WTC11 (cell line): ENCODE measurements at regions not wholly inside any gene's neighbourhood (a gene's known extent, or its start where the extent isn't known, plus 50 kb on each side); places are given as distances from the start of the nearest gene placed in this dataset.

Source experiments
- ATAC-seq: fragments of 200-7000 bp; cut with Tn5 transposase; 2 replicates; pipeline ENCODE4 v1.10.0; 2021; ENCODE audit warnings: mild to moderate bottlenecking, moderate library complexity
- CTCF ChIA-PET: fragments of 300-600 bp; sonication (Branson Sonifier 250); formaldehyde crosslinking; loops from one replicate; lab custom pipeline; 2021; ENCODE audit warnings: antibody characterized with exemption; lab: Charles Lee
- POLR2A ChIA-PET: fragments of 350-600 bp; sonication (Branson Sonifier 250); formaldehyde crosslinking; loops from one replicate; lab custom pipeline; 2021; ENCODE audit warnings: antibody characterized with exemption; lab: Charles Lee
- DNase-seq: peaks from one replicate; pipeline ENCODE4 v3.0.0; 2021; ENCODE audit warnings: low spot score
- H3K27ac Mint-ChIP-seq: 2 replicates; pipeline ENCODE4 v1.8.0; 2021; ENCODE audit warnings: mixed read lengths
- H3K27me3 Mint-ChIP-seq: 2 replicates; pipeline ENCODE4 v1.8.0; 2021; ENCODE audit warnings: low read depth, mild to moderate bottlenecking, moderate library complexity, mixed read lengths
- H3K36me3 Mint-ChIP-seq: 2 replicates; pipeline ENCODE4 v1.8.0; 2021; ENCODE audit warnings: mixed read lengths
- H3K4me1 Mint-ChIP-seq: 2 replicates; pipeline ENCODE4 v1.8.0; 2022; ENCODE audit warnings: mixed read lengths
- H3K4me3 Mint-ChIP-seq: 2 replicates; pipeline ENCODE4 v1.8.0; 2021; ENCODE audit warnings: mild to moderate bottlenecking, moderate library complexity, mixed read lengths
- H3K9me3 Mint-ChIP-seq: 2 replicates; pipeline ENCODE4 v1.8.0; 2021; ENCODE audit warnings: mixed read lengths
- ATF1 ChIP-seq: sonication (generic); formaldehyde crosslinking; IDR thresholded peaks from 2 replicates; pipeline ENCODE4 v1.8.1; 2023; ENCODE audit warnings: mild to moderate bottlenecking, moderate library complexity, missing genetic modification reagents
- ATF6 ChIP-seq: sonication (generic); formaldehyde crosslinking; IDR thresholded peaks from 2 replicates; pipeline ENCODE4 v1.8.1; 2023; ENCODE audit warnings: mild to moderate bottlenecking, missing genetic modification reagents
- CBFB ChIP-seq: sonication (generic); formaldehyde crosslinking; IDR thresholded peaks from 2 replicates; pipeline ENCODE4 v1.8.1; 2022; ENCODE audit warnings: mild to moderate bottlenecking, low read depth, missing genetic modification reagents
- CDX4 ChIP-seq: fragments of 250-450 bp; sonication (Bioruptor Pico); IDR thresholded peaks from 2 replicates; pipeline ENCODE4 v1.9.0; 2021; ENCODE audit warnings: moderate library complexity, mild to moderate bottlenecking, inconsistent platforms, borderline replicate concordance
- CTCF ChIP-seq: fragments of 200-600 bp; IDR thresholded peaks from 2 replicates; pipeline ENCODE4 v1.8.0; 2022; ENCODE audit warnings: antibody characterized with exemption
- E2F5 ChIP-seq: sonication (generic); formaldehyde crosslinking; IDR thresholded peaks from 2 replicates; pipeline ENCODE4 v1.8.1; 2022; ENCODE audit warnings: mild to moderate bottlenecking, moderate library complexity, missing genetic modification reagents
- ELF4 ChIP-seq: sonication (generic); formaldehyde crosslinking; IDR thresholded peaks from 2 replicates; pipeline ENCODE4 v1.8.1; 2022; ENCODE audit warnings: low read depth, mild to moderate bottlenecking, moderate library complexity, missing genetic modification reagents
- GRHL2 ChIP-seq: fragments of 250-450 bp; sonication (Bioruptor Pico); IDR thresholded peaks from 2 replicates; pipeline ENCODE4 v1.8.0; 2022; ENCODE audit warnings: mild to moderate bottlenecking, moderate library complexity; ENCODE audit not compliant: insufficient replicate concordance, severe bottlenecking
- MYBL2 ChIP-seq: sonication (generic); formaldehyde crosslinking; IDR thresholded peaks from 2 replicates; pipeline ENCODE4 v1.8.1; 2023; ENCODE audit warnings: mild to moderate bottlenecking, moderate library complexity, missing genetic modification reagents
- NR2C2 ChIP-seq: sonication (generic); formaldehyde crosslinking; IDR thresholded peaks from 2 replicates; pipeline ENCODE4 v1.8.0; 2022; ENCODE audit warnings: mild to moderate bottlenecking, missing genetic modification reagents
- OVOL2 ChIP-seq: fragments of 250-450 bp; sonication (Bioruptor Pico); IDR thresholded peaks from 2 replicates; pipeline ENCODE4 v1.9.0; 2021; ENCODE audit warnings: mild to moderate bottlenecking, borderline replicate concordance
- SP1 ChIP-seq: sonication (generic); formaldehyde crosslinking; conservative IDR thresholded peaks from 2 replicates; pipeline ENCODE4 v1.8.1; 2022; ENCODE audit warnings: missing genetic modification reagents
- ZNF281 ChIP-seq: sonication (generic); formaldehyde crosslinking; IDR thresholded peaks from 2 replicates; pipeline ENCODE4 v1.8.0; 2023; ENCODE audit warnings: mild to moderate bottlenecking, missing genetic modification reagents
- TF ChIP-seq, protein P1 (sequence below): sonication (generic); formaldehyde crosslinking; IDR thresholded peaks from 2 replicates; pipeline ENCODE4 v1.8.0; 2022; ENCODE audit warnings: mild to moderate bottlenecking, missing genetic modification reagents
- TF ChIP-seq, protein P2 (sequence below): fragments of 250-450 bp; sonication (Bioruptor Pico); conservative IDR thresholded peaks from 2 replicates; pipeline ENCODE4 v1.9.0; 2021; ENCODE audit warnings: mild to moderate bottlenecking
- TF ChIP-seq, protein P3 (sequence below): sonication (generic); formaldehyde crosslinking; IDR thresholded peaks from 2 replicates; pipeline ENCODE4 v1.8.1; 2023; ENCODE audit warnings: mild to moderate bottlenecking, missing genetic modification reagents, moderate library complexity

DNA sequence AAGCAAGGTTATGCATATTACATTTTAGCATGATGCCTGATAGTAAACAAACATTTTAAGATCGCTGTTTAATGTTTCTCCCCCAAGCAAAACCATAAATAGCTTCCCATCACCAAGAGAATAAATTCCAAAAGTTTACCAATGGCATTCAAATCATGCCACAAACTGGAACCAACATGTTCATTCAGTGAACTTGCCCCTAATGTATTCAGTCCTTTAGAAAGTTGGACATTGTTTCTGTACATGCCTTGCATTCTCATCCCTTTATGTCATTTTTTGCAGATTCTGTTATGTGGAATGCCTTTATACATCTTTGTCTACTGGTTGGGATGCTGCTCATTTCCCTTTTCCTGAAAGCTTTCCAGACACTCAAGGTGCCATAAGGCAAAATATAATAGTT lies 105.5 kb downstream of the PYDC2 start:
- Mint-ChIP-seq H3K4me3 (no peak overlapping the region), H3K27me3 (no peaks in the 10 kb centered on the region), H3K4me1 (peaks cover 23% of the 10 kb centered on the region), H3K27ac (no peak overlapping the region), H3K36me3 (peaks cover 4% of the 10 kb centered on the region; the same call in 1 of the 2 replicates), H3K9me3 (peaks cover 13% of the 10 kb centered on the region)
- TF ChIP-seq CBFB (CRISPR knock-in tag) (no peak), CDX4 (CRISPR knock-in tag) (no peak), ZNF281 (CRISPR knock-in tag) (no peak), MYBL2 (no peak), CTCF (no peak), ELF4 (CRISPR knock-in tag) (no peak), GRHL2 (CRISPR knock-in tag) (no peak), SP1 (CRISPR knock-in tag) (no peak), ATF1 (CRISPR knock-in tag) (no peak), ATF6 (CRISPR knock-in tag) (no peak), E2F5 (CRISPR knock-in tag) (no peak), NR2C2 (CRISPR knock-in tag) (no peak), OVOL2 (CRISPR knock-in tag) (no peak)
- TF ChIP-seq, protein P1, sequence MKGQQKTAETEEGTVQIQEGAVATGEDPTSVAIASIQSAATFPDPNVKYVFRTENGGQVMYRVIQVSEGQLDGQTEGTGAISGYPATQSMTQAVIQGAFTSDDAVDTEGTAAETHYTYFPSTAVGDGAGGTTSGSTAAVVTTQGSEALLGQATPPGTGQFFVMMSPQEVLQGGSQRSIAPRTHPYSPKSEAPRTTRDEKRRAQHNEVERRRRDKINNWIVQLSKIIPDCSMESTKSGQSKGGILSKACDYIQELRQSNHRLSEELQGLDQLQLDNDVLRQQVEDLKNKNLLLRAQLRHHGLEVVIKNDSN (CRISPR knock-in tag) = no peak
- TF ChIP-seq, protein P2, sequence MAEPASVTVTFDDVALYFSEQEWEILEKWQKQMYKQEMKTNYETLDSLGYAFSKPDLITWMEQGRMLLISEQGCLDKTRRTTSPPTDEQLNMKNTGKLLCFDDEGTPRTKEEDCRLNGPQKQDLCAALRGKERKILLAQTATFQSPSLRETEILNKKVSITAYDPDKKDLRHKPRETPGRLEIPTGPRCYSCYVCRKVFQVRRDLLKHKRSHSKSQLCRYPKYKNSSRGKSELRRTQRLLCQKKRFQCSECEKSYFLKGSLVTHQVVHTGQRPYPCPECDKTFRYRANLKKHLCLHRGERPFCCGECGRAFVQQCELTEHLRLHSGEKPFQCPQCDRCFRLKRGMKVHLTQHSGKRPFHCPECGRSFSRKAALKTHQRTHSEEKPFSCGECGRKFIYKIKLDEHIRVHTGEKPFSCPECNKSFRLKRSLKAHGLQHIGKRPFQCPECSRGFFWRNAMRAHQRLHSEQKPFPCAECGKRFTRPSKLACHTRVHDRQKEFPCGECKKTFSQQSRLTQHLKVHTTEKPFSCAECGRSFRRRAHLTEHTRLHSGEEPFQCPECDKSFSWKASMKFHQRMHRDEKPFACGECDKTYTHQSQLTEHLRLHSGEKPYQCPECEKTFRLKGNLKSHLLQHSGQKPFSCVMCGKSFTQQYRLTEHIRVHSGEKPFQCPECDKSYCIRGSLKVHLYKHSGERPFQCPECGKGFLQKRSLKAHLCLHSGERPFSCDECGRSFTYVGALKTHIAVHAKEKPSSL (CRISPR knock-in tag) = no peak
- TF ChIP-seq, protein P3, sequence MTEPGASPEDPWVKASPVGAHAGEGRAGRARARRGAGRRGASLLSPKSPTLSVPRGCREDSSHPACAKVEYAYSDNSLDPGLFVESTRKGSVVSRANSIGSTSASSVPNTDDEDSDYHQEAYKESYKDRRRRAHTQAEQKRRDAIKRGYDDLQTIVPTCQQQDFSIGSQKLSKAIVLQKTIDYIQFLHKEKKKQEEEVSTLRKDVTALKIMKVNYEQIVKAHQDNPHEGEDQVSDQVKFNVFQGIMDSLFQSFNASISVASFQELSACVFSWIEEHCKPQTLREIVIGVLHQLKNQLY = no peak
- ChIA-PET CTCF (no interaction called here), POLR2A (no interaction called here)
- no peak for ATAC-seq
- DNase-seq = no peak
